PFSK-1 (cell line): ENCODE measurements at regions not wholly inside any gene's neighbourhood (a gene's known extent, or its start where the extent isn't known, plus 50 kb on each side); places are given as distances from the start of the nearest gene placed in this dataset.

Experiments
- FOXP2 ChIP-seq: optimal IDR thresholded peaks from 2 replicates; pipeline ENCODE3; 2011; ENCODE audit warnings: borderline replicate concordance, control low read depth, inconsistent platforms; ENCODE audit not compliant: insufficient read depth; ENCODE audit errors: extremely low read length, extremely low read depth
- POLR2AphosphoS5 ChIP-seq: IDR thresholded peaks from 2 replicates; pipeline ENCODE4 v1.6.1; 2012; ENCODE audit warnings: low read depth, mild to moderate bottlenecking, control low read depth, low read length, moderate library complexity
- SIN3A ChIP-seq: IDR thresholded peaks from 2 replicates; pipeline ENCODE4 v1.6.1; 2012; ENCODE audit warnings: mild to moderate bottlenecking, low read length, moderate library complexity, borderline replicate concordance; ENCODE audit not compliant: insufficient read depth
- TAF1 ChIP-seq: IDR thresholded peaks from 2 replicates; pipeline ENCODE4 v1.6.1; 2012; ENCODE audit warnings: low read length, control low read depth, borderline replicate concordance; ENCODE audit not compliant: insufficient read depth
- TF ChIP-seq, protein P1 (sequence below), 2 experiments: IDR thresholded peaks; 2 replicates each; pipeline versions ENCODE4 v1.6.1 to v1.8.0; 2011 to 2012; ENCODE audit warnings: low read depth in 2 of 2, low read length in 2 of 2, control low read depth in 1 of 2, inconsistent platforms in 1 of 2, mild to moderate bottlenecking in 1 of 2, moderate library complexity in 1 of 2; ENCODE audit not compliant: insufficient read depth in 1 of 2

DNA sequence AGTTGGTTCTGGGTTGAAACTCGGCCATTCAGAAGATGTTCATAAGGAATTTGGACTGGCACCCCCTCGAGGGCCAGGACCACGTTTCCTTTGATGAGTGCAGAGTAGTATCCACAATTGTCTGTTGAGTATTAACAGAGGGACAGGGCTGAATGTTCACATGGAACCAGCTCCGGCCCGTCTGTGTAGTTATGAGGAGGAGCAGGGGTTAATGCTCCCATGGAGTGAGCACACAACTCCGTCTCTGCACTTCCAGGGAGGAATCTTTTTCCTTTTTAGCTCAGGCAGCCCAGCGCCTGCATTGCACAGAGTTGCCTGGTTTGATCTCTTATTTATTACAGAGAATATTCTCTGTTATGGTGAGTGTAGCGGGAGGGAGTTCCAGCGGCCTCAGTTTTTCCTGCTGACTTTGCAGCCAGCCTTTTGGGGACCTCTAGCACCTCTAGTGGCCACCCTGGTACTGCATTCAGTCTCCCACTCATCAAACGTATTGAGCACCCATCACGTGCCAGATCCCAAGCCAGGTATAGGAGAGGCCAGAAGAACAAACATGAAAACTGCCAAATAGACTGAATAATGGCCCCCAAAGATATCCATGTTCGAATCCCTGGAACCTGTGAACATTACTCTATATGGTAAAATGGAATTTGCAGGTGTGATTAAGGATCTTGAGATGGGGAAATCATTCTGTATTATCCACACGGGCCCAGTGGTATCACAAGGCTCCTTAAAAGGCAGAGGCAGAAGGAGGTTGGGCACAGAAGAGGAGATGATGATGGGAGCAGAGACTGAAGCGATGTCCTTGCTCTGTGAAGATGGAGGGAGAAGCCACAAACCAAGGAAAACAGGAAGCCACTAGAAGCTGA, 167.7 kb upstream of the CSF3R start:
- no peak for TF ChIP-seq SIN3A
- TF ChIP-seq TAF1 = no peak
- TF ChIP-seq, protein P1, sequence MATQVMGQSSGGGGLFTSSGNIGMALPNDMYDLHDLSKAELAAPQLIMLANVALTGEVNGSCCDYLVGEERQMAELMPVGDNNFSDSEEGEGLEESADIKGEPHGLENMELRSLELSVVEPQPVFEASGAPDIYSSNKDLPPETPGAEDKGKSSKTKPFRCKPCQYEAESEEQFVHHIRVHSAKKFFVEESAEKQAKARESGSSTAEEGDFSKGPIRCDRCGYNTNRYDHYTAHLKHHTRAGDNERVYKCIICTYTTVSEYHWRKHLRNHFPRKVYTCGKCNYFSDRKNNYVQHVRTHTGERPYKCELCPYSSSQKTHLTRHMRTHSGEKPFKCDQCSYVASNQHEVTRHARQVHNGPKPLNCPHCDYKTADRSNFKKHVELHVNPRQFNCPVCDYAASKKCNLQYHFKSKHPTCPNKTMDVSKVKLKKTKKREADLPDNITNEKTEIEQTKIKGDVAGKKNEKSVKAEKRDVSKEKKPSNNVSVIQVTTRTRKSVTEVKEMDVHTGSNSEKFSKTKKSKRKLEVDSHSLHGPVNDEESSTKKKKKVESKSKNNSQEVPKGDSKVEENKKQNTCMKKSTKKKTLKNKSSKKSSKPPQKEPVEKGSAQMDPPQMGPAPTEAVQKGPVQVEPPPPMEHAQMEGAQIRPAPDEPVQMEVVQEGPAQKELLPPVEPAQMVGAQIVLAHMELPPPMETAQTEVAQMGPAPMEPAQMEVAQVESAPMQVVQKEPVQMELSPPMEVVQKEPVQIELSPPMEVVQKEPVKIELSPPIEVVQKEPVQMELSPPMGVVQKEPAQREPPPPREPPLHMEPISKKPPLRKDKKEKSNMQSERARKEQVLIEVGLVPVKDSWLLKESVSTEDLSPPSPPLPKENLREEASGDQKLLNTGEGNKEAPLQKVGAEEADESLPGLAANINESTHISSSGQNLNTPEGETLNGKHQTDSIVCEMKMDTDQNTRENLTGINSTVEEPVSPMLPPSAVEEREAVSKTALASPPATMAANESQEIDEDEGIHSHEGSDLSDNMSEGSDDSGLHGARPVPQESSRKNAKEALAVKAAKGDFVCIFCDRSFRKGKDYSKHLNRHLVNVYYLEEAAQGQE (IDR thresholded peaks at IDR 0.05; ENCODE audit: insufficient read depth in 1 of 2, low read depth in 2 of 2, low read length in 2 of 2) = no peak
- no peak for TF ChIP-seq FOXP2

DNA sequence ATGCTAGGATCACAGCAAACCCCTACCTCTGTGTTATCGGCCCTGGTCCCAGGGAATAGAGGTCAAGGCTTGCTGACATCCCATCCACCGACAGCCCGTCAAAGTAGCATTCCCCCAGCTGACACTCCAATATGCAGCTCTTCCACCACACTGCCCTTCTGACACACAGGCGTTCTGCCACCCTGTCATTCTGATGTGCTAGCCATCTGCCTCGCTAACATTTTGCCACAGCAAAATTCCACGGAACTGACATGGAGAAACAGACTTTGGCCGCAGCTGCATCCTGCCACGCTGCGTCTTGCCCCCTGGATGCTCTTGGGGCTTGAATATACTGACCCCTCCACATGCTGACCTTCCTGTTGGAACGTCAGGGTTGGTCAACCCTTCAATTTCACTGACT, 163.2 kb upstream of the CSF3R start:
- TF ChIP-seq, protein P1 (IDR thresholded peaks at IDR 0.05; ENCODE audit: insufficient read depth in 1 of 2, low read depth in 2 of 2, low read length in 2 of 2) = no peak
- no peak for TF ChIP-seq POLR2AphosphoS5
- TF ChIP-seq TAF1 = no peak
- no peak for TF ChIP-seq SIN3A
- TF ChIP-seq FOXP2 = no peak

DNA sequence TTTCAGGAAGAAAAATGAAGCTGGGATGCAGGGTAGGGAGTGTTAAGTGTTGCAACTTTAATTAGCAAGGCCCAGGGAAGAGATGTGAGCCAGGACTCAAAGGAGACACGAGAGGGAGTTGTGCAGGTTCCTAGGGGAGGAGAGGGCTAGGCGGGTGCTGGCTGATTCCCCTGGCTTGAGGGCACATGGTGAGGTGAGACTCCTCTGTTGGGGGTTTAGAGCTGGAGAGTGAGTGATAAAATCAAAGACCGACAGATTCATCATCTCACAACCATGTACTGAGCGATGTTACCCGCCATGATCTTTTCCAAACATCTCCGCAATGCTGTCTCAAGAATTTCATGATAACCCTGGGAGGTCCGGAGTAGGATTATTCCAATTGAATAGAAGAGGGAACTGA, 161.8 kb upstream of the CSF3R start:
- TF ChIP-seq TAF1 (no peak), FOXP2 (no peak), POLR2AphosphoS5 (no peak), SIN3A (no peak)
- TF ChIP-seq, protein P1 (IDR thresholded peaks at IDR 0.05; ENCODE audit: insufficient read depth in 1 of 2, low read depth in 2 of 2, low read length in 2 of 2) = no peak

DNA sequence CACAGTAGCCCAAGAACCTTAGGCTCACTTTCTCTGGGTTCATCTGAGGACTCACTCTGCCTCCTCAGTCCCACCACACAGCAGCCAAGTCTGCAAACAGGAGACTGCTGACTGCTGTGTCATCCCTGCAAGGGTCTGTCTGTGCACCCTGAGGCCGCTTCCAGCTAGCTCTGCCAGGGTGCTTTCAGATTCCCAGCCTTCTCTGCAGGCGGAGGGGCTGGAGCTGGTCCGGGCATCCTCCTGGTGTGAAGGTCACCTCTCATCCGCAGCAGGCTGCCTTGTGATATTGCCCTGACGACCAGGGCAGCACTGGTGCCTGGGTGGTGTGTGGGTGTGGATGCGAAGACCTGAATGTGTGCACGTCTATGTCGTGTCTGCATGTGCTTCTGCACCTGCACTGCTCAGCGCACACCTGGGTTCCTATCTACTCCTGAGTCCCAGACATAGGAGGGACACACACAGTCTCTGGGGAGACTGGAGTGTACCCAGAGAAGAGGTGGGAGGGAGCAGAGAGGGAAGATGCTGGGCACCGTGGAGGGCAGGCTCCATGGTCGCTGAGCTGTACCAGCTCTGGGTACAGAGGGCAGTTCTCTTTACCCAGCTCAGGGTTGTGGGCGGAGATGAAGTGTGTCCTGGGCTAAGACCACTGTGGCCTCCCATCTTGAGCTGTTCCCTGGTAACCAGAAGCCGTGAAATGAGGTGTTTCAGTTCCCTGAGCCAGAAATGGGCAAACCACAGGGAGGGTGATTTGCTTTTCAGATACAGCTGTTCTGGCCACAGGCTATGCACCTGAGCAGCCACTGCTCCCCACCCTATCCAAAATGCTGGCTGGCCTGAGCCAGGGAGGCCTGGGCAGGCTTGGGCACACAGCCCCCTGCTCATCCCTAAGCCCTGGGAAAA, 160.9 kb upstream of the CSF3R start:
- TF ChIP-seq SIN3A (no peak), POLR2AphosphoS5 (no peak), TAF1 (no peak), FOXP2 (no peak)
- TF ChIP-seq, protein P1 (IDR thresholded peaks at IDR 0.05; ENCODE audit: insufficient read depth in 1 of 2, low read depth in 2 of 2, low read length in 2 of 2) = no peak
